AG09309 (cell line): ENCODE measurements at regions not wholly inside any gene's neighbourhood (a gene's known extent, or its start where the extent isn't known, plus 50 kb on each side); places are given as distances from the start of the nearest gene placed in this dataset.

Experiments used
- DNase-seq: peaks from one replicate; pipeline ENCODE4 v3.0.0-alpha.2; 2010; ENCODE audit warnings: low read depth
- H3K4me3 ChIP-seq: 2 replicates; pipeline ENCODE4 v1.5.1; 2011; ENCODE audit warnings: mild to moderate bottlenecking, low read depth, low read length, moderate library complexity; ENCODE audit not compliant: control insufficient read depth
- TF ChIP-seq, protein P1 (sequence below): IDR thresholded peaks from 2 replicates; pipeline ENCODE4 v1.5.1; 2011; ENCODE audit warnings: mild to moderate bottlenecking, low read depth, low read length, inconsistent platforms; ENCODE audit not compliant: insufficient read depth, control insufficient read depth; ENCODE audit errors: missing control alignments

GRCh38 chr18:40555914-40556313 lies 1399.1 kb upstream of the PIK3C3 start:
- DNase-seq, result no peak
- TF ChIP-seq, protein P1, sequence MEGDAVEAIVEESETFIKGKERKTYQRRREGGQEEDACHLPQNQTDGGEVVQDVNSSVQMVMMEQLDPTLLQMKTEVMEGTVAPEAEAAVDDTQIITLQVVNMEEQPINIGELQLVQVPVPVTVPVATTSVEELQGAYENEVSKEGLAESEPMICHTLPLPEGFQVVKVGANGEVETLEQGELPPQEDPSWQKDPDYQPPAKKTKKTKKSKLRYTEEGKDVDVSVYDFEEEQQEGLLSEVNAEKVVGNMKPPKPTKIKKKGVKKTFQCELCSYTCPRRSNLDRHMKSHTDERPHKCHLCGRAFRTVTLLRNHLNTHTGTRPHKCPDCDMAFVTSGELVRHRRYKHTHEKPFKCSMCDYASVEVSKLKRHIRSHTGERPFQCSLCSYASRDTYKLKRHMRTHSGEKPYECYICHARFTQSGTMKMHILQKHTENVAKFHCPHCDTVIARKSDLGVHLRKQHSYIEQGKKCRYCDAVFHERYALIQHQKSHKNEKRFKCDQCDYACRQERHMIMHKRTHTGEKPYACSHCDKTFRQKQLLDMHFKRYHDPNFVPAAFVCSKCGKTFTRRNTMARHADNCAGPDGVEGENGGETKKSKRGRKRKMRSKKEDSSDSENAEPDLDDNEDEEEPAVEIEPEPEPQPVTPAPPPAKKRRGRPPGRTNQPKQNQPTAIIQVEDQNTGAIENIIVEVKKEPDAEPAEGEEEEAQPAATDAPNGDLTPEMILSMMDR, result no peak
- H3K4me3 ChIP-seq, result no peak overlapping the region

DNA sequence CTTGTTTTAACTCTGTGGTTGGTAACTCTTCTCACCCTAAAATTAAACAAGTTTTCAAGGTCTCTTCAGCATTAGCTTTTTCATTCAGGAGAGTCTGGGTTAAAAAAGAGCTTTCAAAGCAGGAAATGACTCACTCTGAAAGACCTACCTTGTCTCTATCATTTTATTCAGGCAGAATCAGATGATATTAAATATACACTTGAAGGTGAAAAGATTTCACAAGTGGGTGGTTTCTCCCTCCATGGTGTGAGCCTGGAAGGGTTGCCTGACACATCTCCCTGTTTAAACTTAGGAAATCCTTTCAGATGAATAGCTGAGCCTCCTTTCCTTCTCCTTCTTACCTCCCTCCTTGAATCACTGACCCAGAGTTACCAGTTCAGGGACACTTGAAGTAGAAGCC lies 1402.0 kb upstream of the PIK3C3 start:
- no peak overlapping the region for H3K4me3 ChIP-seq
- TF ChIP-seq, protein P1, result no peak
- no peak for DNase-seq

GRCh38 chr18:40546875-40547274 lies 1408.2 kb upstream of the PIK3C3 start:
- DNase-seq, result no peak
- H3K4me3 ChIP-seq, result no peak overlapping the region
- TF ChIP-seq, protein P1, result no peak

- no peak for DNase-seq
- TF ChIP-seq, protein P1, result no peak
- no peak overlapping the region for H3K4me3 ChIP-seq
Measured at GRCh38 chr18:40534723-40535122, 1420.3 kb upstream of the PIK3C3 start.

DNA sequence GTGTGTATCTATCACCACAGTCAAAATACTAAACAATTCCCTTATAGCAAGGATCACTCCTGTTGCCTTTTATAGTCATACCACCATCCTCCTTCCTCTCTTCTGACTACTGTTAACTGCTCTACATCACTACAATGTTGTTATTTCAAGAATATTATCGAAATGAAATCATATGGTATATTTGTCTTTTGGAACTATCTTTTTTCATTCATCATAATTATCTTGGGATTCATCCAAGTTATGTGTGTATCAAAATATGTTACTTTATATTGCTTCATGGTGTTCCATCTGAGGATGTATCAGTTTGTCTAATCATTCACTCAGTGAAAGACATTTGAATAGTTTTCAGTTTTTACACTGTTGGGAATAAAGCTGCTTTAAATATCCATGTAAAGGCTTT lies 1423.0 kb upstream of the PIK3C3 start:
- TF ChIP-seq, protein P1, result no peak
- no peak for DNase-seq
- no peak overlapping the region for H3K4me3 ChIP-seq

- H3K4me3 ChIP-seq, result no peak overlapping the region
- TF ChIP-seq, protein P1, result no peak
- no peak for DNase-seq
Measured at GRCh38 chr18:40531051-40531450, 1424.0 kb upstream of the PIK3C3 start.

- no peak overlapping the region for H3K4me3 ChIP-seq
- TF ChIP-seq, protein P1, result no peak
- DNase-seq, result no peak
Measured at GRCh38 chr18:40529478-40529877, 1425.6 kb upstream of the PIK3C3 start.
